Neutrophil (primary cell): ENCODE measurements at regions not wholly inside any gene's neighbourhood (a gene's known extent, or its start where the extent isn't known, plus 50 kb on each side); places are given as distances from the start of the nearest gene placed in this dataset.

Experiments
- H3K27ac ChIP-seq: fragments of 200-600 bp; sonication (generic); 2 replicates; pipeline ENCODE4 v1.5.1; 2016; ENCODE audit warnings: mild to moderate bottlenecking, moderate library complexity
- H3K27me3 ChIP-seq: fragments of 200-600 bp; sonication (generic); 2 replicates; pipeline ENCODE4 v1.6.0; 2016; ENCODE audit warnings: mild to moderate bottlenecking
- H3K36me3 ChIP-seq: fragments of 200-600 bp; sonication (generic); 2 replicates; pipeline ENCODE4 v1.5.1; 2017
- H3K4me1 ChIP-seq, 2 experiments: fragments of 200-600 bp in 1 of 2; sonication (generic) in 1 of 2; 1 replicate in 1 of 2; 2 replicates in 1 of 2; pipeline versions ENCODE4 v1.5.1 to v1.6.1; 2013 to 2016; ENCODE audit warnings: low read depth in 1 of 2, low read length in 1 of 2, mild to moderate bottlenecking in 1 of 2, moderate library complexity in 1 of 2; ENCODE audit not compliant: control insufficient read depth in 1 of 2, insufficient read depth in 1 of 2
- H3K4me3 ChIP-seq, 2 experiments: fragments of 200-600 bp in 1 of 2; sonication (generic) in 1 of 2; 1 replicate in 1 of 2; 2 replicates in 1 of 2; pipeline ENCODE4 v1.5.1; 2013 to 2016; ENCODE audit warnings: low read depth in 1 of 2, low read length in 1 of 2, mild to moderate bottlenecking in 1 of 2, moderate library complexity in 1 of 2
- H3K9me3 ChIP-seq: fragments of 200-600 bp; sonication (generic); 2 replicates; pipeline ENCODE4 v1.5.1; 2016
- TF ChIP-seq, protein P1 (sequence below): fragments of 200-600 bp; sonication (generic); IDR thresholded peaks from 2 replicates; pipeline ENCODE4 v1.5.1; 2016; ENCODE audit warnings: antibody characterized with exemption

DNA sequence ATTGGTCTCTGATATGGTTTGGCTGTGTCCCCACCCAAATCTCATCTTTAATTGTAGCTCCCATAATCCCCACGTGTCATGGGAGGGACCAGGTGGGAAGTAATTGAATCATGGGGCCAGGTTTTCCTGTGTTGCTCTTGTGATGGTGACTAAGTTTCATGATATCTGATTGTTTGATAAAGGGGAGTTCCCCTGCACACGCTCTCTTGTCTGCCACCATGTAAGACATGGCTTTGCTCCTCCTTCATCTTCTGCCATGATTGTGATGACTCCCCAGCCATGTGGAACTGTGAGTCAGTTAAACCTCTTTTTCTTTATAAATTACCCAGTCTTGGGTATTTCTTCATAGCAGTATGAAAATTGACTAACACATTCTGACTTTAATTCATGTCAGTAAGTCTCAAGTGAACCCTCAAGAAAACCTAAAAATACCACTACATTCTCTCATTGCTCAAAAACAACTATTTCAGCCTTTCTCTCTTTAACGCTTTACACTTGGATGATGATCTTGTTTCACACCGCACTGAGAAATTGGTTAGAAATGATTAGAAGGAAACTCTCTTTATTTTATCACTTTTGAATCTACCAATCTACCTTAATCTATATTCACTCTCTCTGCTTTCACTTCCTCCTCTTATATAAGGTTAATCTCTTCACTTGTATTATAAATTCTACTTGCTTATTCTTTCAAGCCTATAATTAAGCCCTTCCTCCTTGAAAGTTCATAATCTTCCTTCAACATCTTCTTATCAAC, 110.1 kb downstream of the GALR1 start:
- Histone ChIP-seq H3K4me1 (no peaks in the 10 kb centered on the region), H3K9me3 (no peaks in the 10 kb centered on the region), H3K36me3 (no peaks in the 10 kb centered on the region), H3K27ac (no peak overlapping the region), H3K27me3 (no peaks in the 10 kb centered on the region), H3K4me3 (no peak overlapping the region)
- TF ChIP-seq, protein P1, sequence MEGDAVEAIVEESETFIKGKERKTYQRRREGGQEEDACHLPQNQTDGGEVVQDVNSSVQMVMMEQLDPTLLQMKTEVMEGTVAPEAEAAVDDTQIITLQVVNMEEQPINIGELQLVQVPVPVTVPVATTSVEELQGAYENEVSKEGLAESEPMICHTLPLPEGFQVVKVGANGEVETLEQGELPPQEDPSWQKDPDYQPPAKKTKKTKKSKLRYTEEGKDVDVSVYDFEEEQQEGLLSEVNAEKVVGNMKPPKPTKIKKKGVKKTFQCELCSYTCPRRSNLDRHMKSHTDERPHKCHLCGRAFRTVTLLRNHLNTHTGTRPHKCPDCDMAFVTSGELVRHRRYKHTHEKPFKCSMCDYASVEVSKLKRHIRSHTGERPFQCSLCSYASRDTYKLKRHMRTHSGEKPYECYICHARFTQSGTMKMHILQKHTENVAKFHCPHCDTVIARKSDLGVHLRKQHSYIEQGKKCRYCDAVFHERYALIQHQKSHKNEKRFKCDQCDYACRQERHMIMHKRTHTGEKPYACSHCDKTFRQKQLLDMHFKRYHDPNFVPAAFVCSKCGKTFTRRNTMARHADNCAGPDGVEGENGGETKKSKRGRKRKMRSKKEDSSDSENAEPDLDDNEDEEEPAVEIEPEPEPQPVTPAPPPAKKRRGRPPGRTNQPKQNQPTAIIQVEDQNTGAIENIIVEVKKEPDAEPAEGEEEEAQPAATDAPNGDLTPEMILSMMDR = no peak

DNA sequence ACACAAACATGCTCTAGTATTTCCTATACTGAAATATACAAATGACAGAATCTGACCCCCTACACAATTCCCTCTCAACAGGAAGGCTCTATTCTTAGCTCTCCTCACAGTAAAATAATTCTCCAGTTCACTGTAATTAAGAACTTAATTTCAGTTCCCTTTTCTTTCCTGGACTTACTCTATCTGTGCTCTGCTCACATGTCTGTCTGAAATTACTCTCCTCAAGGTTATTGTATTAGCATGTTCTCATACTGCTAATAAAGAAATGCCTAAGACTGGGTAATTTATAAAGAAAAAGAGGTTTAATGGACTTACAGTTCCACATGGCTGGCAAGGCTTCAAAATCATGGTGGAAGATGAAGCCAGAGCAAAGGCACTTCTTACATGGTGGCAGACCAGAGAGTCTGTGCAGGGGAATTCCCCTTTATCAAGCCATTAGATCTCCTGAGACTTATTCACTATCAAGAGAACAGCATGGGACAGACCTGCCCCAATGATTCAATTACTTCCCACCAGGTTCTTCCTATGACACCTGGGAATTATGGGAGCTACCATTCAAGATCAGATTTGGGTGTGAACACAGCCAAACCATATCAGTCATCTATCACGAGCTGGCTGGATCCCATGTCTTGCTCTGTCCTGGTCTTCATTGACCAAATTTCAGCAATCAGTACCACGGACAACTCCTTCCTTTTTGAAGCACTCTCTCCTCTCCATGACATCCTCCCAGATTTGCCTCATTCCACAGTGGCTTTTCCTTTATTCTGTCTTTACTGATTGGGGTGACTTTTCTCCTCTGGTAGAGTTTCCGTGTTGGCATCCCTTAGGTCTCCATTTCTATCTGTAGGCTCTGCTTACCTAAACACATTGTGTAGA, 110.9 kb downstream of the GALR1 start:
- H3K4me3 ChIP-seq = no peak overlapping the region
- H3K27ac ChIP-seq = no peak overlapping the region
- TF ChIP-seq, protein P1 = no peak
- no peaks in the 10 kb centered on the region for H3K9me3 ChIP-seq
- no peaks in the 10 kb centered on the region for H3K4me1 ChIP-seq
- no peaks in the 10 kb centered on the region for H3K27me3 ChIP-seq
- H3K36me3 ChIP-seq = no peaks in the 10 kb centered on the region

DNA sequence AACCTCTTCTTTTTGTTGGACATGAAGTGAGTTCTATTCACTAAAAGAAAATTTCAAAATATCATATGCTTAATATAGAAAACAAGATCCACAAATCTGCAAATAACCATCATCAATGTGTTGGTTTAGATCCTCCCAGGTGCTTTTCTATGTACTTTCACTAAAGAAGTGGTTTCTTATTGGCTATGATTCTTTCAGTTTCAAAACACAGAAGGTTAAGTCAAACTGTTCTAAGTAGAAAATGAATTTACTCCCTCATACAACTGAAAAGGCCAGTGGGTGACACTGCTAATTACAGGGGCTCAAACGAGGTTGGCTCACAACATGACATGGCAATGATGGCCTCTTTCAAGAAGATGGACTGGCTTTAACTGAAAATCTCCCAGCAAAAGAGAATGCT, 111.7 kb downstream of the GALR1 start:
- TF ChIP-seq, protein P1 = no peak
- H3K9me3 ChIP-seq = no peaks in the 10 kb centered on the region
- no peak overlapping the region for H3K4me3 ChIP-seq
- peaks cover 5% of the 10 kb centered on the region for H3K27me3 ChIP-seq
- H3K36me3 ChIP-seq = no peaks in the 10 kb centered on the region
- no peaks in the 10 kb centered on the region for H3K4me1 ChIP-seq
- H3K27ac ChIP-seq = no peak overlapping the region

DNA sequence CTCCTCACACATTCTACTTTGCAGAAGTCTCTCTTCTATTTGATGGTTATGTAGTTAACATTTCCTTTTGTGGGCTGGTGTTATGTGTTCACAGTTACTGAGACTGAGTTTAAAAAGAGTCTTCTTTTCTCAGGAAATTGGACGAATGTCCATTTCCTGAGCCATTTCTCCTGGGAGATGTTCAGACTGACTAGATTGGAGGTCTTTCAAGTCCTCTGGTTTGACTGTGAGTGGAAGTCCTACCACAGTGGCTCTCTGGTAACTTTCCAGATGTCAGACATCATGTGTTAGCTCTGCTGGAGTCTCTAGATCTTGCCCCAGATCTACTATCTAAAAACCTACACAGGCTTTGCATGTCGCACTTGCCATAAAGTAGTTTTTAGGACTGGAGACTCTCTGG, 116.0 kb downstream of the GALR1 start:
- H3K36me3 ChIP-seq = no peaks in the 10 kb centered on the region
- no peaks in the 10 kb centered on the region for H3K4me1 ChIP-seq
- peaks cover 15% of the 10 kb centered on the region for H3K27me3 ChIP-seq
- H3K4me3 ChIP-seq = no peak overlapping the region
- H3K27ac ChIP-seq = no peak overlapping the region
- TF ChIP-seq, protein P1 = no peak
- peaks cover 5% of the 10 kb centered on the region for H3K9me3 ChIP-seq

DNA sequence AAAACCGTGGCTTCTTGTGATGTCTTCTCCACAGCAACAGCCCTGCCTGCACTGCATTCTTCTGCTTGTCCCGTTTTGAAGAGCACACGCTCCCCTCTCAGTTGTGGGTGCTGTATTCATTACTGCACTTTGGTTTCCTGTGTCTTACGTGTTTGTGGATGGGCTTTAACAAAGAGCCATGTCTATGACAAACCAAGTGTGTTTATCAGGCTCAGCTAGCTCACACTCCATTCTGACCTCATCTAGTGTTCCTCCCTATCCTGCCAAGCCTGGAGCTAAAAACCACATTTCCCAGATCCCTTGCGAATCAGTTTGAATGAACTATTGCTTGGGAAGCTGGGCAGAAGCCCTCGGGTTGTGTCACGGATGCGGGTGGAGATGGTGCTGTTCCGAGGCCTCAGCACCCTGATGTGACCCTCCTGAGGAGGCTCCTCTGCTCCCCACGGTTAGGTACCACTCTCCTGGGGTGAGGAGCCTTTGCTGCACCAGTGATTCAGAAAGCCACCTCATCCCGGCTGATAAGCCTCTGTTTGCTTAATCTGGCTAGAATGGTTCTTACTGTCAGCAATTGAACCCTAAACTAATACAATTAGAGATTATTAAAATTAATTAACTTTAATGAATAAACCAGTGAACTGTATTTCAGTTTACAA, 116.5 kb downstream of the GALR1 start:
- no peak overlapping the region for H3K27ac ChIP-seq
- peaks cover 5% of the 10 kb centered on the region for H3K9me3 ChIP-seq
- H3K27me3 ChIP-seq = peaks cover 15% of the 10 kb centered on the region
- H3K4me1 ChIP-seq = no peaks in the 10 kb centered on the region
- TF ChIP-seq, protein P1 = no peak
- no peaks in the 10 kb centered on the region for H3K36me3 ChIP-seq
- no peak overlapping the region for H3K4me3 ChIP-seq
